ENCODE measurements at regions not wholly inside any gene's neighbourhood (a gene's known extent, or its start where the extent isn't known, plus 50 kb on each side); places are given as distances from the start of the nearest gene placed in this dataset.

DNA sequence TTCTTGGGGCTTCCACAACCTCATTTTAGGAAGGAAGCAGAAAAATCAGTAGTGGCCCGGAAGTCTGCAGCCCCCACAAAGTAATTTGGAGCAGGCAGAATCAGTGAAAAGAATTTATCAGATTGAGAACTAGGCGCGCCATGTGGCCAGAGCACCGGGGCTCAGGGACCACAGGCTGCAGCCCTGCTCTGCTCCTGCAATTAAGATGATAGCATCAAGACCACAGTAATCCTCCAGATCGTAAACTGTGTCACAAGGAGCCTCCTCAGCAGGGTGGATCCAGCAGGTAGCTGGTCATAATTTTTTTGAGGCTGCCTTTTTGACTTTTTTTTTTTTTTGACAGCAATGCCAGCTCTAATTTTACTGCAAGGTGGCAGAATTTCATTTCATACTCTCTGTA lies 209.0 kb upstream of the ZMIZ1 start:
- H3K27ac Mint-ChIP-seq, result no peak overlapping the region
- intact Hi-C loops (cut with DNase I, micrococcal nuclease), result loop anchor here in 1 of 2 experiments (10.0 kb wide), 1 partner anchor 335 kb away; no protein-coding TSS in a partner anchor
- no peak overlapping the region for H3K4me3 Mint-ChIP-seq
- no peaks in the 10 kb centered on the region for H3K27me3 Mint-ChIP-seq
- H3K9me3 Mint-ChIP-seq (ENCODE audit: low read depth), result no peaks in the 10 kb centered on the region
- POLR2A ChIA-PET, result no interaction called here
- ATAC-seq, result no peak
- H3K36me3 Mint-ChIP-seq (ENCODE audit: low read depth), result no peaks in the 10 kb centered on the region
- CTCF ChIA-PET, result interaction anchor here (0.7 kb wide), 1 partner anchor 556 kb away, joined by 3 read pairs; no protein-coding TSS in a partner anchor
- DNase-seq, result no peak
- no peaks in the 10 kb centered on the region for H3K4me1 Mint-ChIP-seq

DNA sequence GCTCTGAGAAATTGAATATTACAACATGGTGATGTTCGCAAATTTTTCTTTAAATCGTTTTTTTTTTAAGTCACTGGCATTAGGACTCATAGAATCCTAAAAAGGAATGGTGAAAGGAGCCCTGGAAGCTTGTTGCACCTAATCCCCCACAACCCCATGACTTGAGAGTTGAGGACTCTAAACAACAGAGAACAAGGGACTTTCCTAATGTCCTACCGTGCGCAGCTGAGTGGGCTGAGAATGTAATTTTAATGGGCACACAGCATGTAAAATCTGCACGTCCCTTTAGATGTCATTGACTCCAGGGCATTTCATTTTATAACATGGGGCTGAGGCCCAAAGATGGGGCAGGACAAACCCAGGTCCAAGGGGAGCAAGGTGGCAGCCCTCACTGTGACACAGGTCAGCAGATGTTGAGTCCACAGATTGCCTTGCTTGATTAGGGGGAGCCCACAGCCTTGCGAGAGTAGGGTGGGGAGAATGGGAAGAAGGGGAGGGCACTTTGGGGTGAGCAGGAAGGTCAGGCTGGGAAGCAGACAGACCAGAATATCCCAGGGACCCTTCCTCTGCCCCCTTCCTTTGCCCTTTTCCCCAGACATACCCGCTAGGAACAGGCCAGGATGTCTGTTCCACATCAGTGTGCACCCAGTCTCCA lies 208.4 kb upstream of the ZMIZ1 start:
- ChIA-PET CTCF (no interaction called here), POLR2A (no interaction called here)
- H3K4me3 Mint-ChIP-seq, result no peak overlapping the region
- no peak for DNase-seq
- H3K27me3 Mint-ChIP-seq, result no peaks in the 10 kb centered on the region
- H3K36me3 Mint-ChIP-seq (ENCODE audit: low read depth), result no peaks in the 10 kb centered on the region
- H3K27ac Mint-ChIP-seq, result no peak overlapping the region
- H3K9me3 Mint-ChIP-seq (ENCODE audit: low read depth), result no peaks in the 10 kb centered on the region
- intact Hi-C loops (cut with DNase I, micrococcal nuclease), result no loop called here
- H3K4me1 Mint-ChIP-seq, result no peaks in the 10 kb centered on the region
- ATAC-seq, result no peak

DNA sequence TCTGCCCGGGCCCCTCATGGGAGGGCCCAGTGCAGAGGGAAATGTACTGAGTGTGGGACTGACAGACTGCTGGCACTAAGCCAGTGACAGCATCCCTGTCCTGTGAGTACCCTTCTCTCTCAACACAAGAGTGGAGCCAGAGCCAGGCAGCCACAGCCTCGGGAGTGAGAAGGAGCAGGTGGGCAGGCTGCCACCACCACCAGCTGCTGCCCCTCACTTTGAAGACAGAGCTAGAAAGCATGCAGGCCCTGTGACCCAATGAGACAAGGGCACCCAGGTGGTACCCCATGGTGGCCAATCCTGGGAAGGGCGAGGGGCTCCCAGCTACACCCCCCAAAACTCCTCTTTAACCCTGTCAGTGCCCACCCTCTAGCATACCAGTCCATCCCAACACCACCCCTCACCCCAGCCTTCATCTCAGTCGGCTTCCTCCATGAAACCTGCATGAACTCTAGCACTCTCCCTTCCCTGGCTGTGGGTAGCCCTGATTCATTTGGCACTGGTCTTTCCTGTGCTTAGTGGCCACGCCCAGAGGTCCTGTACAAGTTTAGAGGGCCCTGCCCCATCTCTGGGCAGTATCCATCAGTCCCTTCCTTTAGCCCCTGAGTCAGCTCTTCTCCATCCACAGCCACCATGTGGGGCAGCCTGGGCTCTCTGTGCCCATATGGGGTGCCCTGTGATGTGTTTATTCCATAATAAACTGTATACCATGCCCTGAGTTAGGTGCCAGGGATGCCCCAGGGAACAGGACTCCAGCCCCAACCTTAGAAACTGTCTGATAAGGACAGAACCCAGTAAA lies 207.0 kb upstream of the ZMIZ1 start:
- DNase-seq (no peak), ATAC-seq (no peak)
- Mint-ChIP-seq H3K27me3 (no peaks in the 10 kb centered on the region), H3K27ac (no peak overlapping the region), H3K4me3 (no peak overlapping the region), H3K9me3 (ENCODE audit: low read depth) (no peaks in the 10 kb centered on the region), H3K36me3 (ENCODE audit: low read depth) (no peaks in the 10 kb centered on the region), H3K4me1 (no peaks in the 10 kb centered on the region)
- ChIA-PET POLR2A (no interaction called here), CTCF (no interaction called here)
- intact Hi-C loops (cut with DNase I, micrococcal nuclease), result no loop called here

DNA sequence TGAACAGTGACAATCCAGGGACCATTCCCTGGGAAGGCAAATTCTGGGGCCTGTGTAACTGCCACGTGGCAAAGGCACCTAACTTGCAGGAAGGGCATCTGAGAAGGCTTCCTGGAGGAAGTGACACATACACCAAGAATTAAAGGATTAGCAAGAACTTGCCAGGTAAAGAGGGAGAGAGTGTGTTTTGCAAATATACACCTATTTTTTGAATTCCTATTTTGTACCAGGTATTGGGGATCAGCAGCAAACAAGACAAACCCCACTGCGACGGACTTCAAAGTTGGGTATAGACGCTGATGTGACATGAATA lies 206.5 kb upstream of the ZMIZ1 start:
- Mint-ChIP-seq H3K27ac (no peak overlapping the region), H3K4me3 (no peak overlapping the region), H3K9me3 (ENCODE audit: low read depth) (no peaks in the 10 kb centered on the region), H3K27me3 (no peaks in the 10 kb centered on the region), H3K36me3 (ENCODE audit: low read depth) (no peaks in the 10 kb centered on the region), H3K4me1 (no peaks in the 10 kb centered on the region)
- ATAC-seq, result no peak
- intact Hi-C loops (cut with DNase I, micrococcal nuclease), result no loop called here
- ChIA-PET CTCF (no interaction called here), POLR2A (no interaction called here)
- DNase-seq, result no peak

DNA sequence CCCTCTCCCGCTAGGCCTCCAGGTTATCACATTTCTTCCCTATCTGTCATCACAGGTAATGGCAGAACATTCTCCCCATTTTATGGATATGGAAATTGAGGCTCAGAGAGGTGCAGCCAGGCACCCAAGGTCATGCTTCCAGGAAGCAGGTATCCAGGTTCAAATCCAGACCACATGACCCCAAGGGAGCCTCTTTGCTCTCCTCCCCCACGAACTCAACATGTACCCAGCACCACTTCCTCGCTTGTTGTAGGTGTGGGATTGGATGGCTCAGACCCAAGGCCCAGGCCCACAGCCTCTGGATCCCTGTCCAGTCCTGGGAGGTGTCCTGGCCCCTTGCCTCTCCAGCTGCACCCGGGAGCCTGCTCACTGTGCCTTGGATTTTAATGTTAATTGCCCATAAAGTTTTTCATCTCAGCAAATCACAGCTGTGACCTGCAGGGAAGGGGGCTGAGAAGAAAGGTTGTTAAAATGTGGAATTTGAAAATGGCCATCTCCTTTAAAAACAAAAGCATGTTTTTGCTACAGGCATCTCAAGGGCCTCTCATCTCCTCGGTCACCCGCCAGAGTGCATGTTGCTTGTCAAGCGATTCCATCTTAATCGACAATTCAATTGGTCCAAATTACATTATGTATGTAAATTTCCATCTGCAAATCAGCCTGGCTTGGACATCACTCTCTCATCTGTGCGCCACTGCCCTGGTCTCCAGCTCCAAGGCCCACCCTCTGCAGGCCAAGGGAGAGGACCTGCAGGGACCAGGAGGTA lies 205.4 kb upstream of the ZMIZ1 start:
- Mint-ChIP-seq H3K4me1 (no peaks in the 10 kb centered on the region), H3K4me3 (no peak overlapping the region), H3K27me3 (no peaks in the 10 kb centered on the region), H3K27ac (no peak overlapping the region), H3K36me3 (ENCODE audit: low read depth) (no peaks in the 10 kb centered on the region), H3K9me3 (ENCODE audit: low read depth) (no peaks in the 10 kb centered on the region)
- ATAC-seq, result no peak
- intact Hi-C loops (cut with DNase I, micrococcal nuclease), result no loop called here
- no peak for DNase-seq
- ChIA-PET CTCF (interaction anchor here (0.6 kb wide), 1 partner anchor 76 kb away, joined by 3 read pairs; no protein-coding TSS in a partner anchor), POLR2A (no interaction called here)

DNA sequence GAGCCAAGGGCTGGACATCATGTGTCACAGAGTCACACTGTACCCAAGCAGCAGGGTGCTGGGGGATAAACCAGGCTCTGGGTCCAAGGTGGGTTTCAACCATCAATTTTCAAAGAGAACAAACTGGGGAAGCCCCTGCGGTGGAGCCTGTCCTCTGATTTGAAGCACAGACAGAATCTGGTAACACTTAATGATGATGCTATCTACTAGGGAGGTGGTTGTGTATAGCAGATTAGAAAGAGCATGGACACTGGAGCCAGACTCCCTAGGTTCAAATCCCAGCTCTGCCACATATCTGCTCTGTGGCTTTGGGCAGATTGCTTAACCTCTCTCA lies 204.9 kb upstream of the ZMIZ1 start:
- H3K4me1 Mint-ChIP-seq, result no peaks in the 10 kb centered on the region
- H3K9me3 Mint-ChIP-seq (ENCODE audit: low read depth), result no peaks in the 10 kb centered on the region
- H3K36me3 Mint-ChIP-seq (ENCODE audit: low read depth), result no peaks in the 10 kb centered on the region
- H3K27ac Mint-ChIP-seq, result no peak overlapping the region
- ATAC-seq, result no peak
- intact Hi-C loops (cut with DNase I, micrococcal nuclease), result no loop called here
- no peak for DNase-seq
- no peaks in the 10 kb centered on the region for H3K27me3 Mint-ChIP-seq
- ChIA-PET CTCF (interaction anchor here (0.6 kb wide), 2 partner anchors 7 to 76 kb away, joined by 3 read pairs; no protein-coding TSS in a partner anchor), POLR2A (no interaction called here)
- H3K4me3 Mint-ChIP-seq, result no peak overlapping the region

DNA sequence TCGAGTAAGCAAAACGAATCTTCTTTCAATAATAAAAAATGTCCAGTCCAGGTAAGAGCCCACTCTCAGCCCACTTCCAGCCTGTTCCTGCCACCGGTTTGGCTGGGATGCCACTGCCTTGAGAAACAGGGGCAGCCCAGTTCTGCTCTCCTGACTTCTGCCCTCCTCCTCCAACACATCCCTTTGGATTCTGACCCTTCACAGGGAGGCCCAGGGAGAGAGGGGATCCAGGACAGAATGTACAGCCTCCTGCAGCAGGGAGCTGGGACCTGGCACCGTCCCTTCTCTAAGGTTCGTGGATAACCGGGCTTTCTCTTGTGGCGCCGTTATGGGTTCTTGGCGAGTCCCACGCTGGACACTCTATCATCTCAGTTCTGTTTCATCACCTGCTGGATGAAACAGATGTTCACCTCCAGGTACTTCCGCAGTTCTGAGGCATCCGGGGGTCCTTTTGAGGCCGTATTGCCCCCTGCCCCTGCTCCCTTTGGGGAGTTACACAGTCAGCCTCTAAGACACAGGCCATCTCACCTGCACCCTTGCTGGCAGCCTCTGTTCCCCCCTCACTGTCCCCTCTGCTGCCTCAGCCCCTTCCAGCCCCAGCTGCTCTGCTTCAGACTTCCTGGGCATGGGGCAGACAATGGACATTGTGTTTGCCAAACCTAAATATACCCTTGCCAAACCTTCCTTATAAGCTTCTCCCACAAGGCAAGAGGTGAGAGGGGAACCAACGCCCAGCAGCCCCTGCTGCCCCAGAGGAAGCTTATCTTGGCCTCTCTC lies 203.8 kb upstream of the ZMIZ1 start:
- H3K4me1 Mint-ChIP-seq, result no peaks in the 10 kb centered on the region
- no peaks in the 10 kb centered on the region for H3K9me3 Mint-ChIP-seq (ENCODE audit: low read depth)
- no peaks in the 10 kb centered on the region for H3K36me3 Mint-ChIP-seq (ENCODE audit: low read depth)
- ChIA-PET CTCF (interaction anchor here (0.6 kb wide), 1 partner anchor 8 kb away, joined by 3 read pairs; no protein-coding TSS in a partner anchor), POLR2A (no interaction called here)
- ATAC-seq, result no peak
- no peak overlapping the region for H3K4me3 Mint-ChIP-seq
- no peak overlapping the region for H3K27ac Mint-ChIP-seq
- peaks cover 2% of the 10 kb centered on the region for H3K27me3 Mint-ChIP-seq
- intact Hi-C loops (cut with DNase I, micrococcal nuclease), result no loop called here
- no peak for DNase-seq

- Mint-ChIP-seq H3K27me3 (peaks cover 2% of the 10 kb centered on the region), H3K4me3 (no peak overlapping the region), H3K9me3 (ENCODE audit: low read depth) (no peaks in the 10 kb centered on the region), H3K27ac (no peak overlapping the region), H3K4me1 (no peaks in the 10 kb centered on the region), H3K36me3 (ENCODE audit: low read depth) (no peaks in the 10 kb centered on the region)
- intact Hi-C loops (cut with DNase I, micrococcal nuclease), result no loop called here
- ChIA-PET POLR2A (no interaction called here), CTCF (no interaction called here)
- DNase-seq, result no peak
- no peak for ATAC-seq
Observed at GRCh38 chr10:78865538-78865875, 203.3 kb upstream of the ZMIZ1 start.

DNA sequence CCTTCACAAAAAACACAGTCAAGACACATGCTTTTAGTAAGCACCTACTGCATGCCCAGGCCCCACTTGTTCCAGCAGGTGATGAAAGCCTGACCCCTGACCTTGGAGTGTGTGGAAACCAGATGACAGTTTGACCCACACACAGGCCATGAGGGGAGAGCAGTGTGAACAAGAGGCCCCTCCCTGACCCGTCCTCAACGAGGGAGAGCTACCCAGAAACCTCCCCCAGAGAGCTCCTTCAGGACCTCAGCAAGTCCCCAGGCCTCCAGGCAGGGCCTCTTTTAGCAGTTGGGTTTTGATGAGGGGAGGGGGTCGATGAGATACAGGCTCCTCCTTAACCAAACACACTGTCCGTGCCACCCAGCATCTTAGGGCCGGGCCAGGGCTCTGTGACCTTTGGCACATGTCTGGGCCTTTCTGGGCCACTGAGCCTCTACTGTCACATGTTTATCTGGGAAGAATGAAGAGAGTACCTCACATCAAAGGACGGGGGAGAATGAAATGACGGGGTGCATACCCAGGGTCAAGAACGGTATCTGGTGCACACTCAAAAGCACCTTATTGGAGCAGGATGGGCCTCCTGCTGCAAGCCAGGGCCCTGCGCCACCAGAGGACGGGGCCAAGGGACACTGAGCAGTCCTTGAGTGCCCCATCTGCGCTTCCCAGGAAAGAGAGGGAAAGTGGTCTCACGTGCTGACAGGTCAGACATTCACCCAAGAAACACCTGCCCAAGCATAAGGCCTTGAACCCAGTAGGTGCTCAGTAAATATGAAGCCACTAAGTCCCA lies 202.6 kb upstream of the ZMIZ1 start:
- ChIA-PET CTCF (no interaction called here), POLR2A (no interaction called here)
- DNase-seq, result no peak
- ATAC-seq, result no peak
- Mint-ChIP-seq H3K9me3 (ENCODE audit: low read depth) (no peaks in the 10 kb centered on the region), H3K4me3 (no peak overlapping the region), H3K27ac (no peak overlapping the region), H3K36me3 (ENCODE audit: low read depth) (no peaks in the 10 kb centered on the region), H3K27me3 (peaks cover 2% of the 10 kb centered on the region), H3K4me1 (no peaks in the 10 kb centered on the region)
- intact Hi-C loops (cut with DNase I, micrococcal nuclease), result no loop called here

- Mint-ChIP-seq H3K27me3 (peaks cover 2% of the 10 kb centered on the region), H3K27ac (no peak overlapping the region), H3K36me3 (ENCODE audit: low read depth) (no peaks in the 10 kb centered on the region), H3K4me3 (no peak overlapping the region), H3K9me3 (ENCODE audit: low read depth) (no peaks in the 10 kb centered on the region), H3K4me1 (no peaks in the 10 kb centered on the region)
- no peak for DNase-seq
- ChIA-PET CTCF (no interaction called here), POLR2A (no interaction called here)
- intact Hi-C loops (cut with DNase I, micrococcal nuclease), result no loop called here
- ATAC-seq, result no peak
Observed at GRCh38 chr10:78866731-78867554, 201.8 kb upstream of the ZMIZ1 start.

DNA sequence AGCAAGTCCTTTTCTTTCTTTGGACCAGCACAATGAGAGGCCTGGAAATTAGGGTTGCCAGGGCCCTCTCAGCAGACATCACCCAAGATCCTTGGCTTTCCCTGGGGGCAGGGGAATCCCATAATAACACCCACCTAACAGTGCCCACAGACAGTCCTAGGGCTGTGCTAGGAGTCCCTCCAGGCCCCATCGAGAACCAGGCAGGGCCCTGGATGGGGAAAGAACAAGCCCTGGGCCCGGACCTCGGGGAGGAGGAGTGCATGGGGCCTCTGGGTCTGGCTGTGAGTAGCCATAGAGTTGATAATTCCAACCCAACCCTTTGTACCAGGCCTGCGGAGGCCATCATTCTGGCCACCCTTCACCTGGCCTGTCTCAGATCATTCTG lies 201.2 kb upstream of the ZMIZ1 start:
- POLR2A ChIA-PET, result no interaction called here
- H3K27me3 Mint-ChIP-seq, result peaks cover 4% of the 10 kb centered on the region
- no peak overlapping the region for H3K27ac Mint-ChIP-seq
- no peaks in the 10 kb centered on the region for H3K36me3 Mint-ChIP-seq (ENCODE audit: low read depth)
- no peak overlapping the region for H3K4me3 Mint-ChIP-seq
- ATAC-seq (no peak), DNase-seq (no peak)
- intact Hi-C loops (cut with DNase I, micrococcal nuclease), result no loop called here
- H3K9me3 Mint-ChIP-seq (ENCODE audit: low read depth), result no peaks in the 10 kb centered on the region
- CTCF ChIA-PET, result no interaction called here
- H3K4me1 Mint-ChIP-seq, result no peaks in the 10 kb centered on the region

Data from activated CD4-positive, alpha-beta T cell treated with anti-CD3 and anti-CD28 coated beads for 36 hours (primary cell).